ENCODE measurements at regions not wholly inside any gene's neighbourhood (a gene's known extent, or its start where the extent isn't known, plus 50 kb on each side); places are given as distances from the start of the nearest gene placed in this dataset.

GRCh38 chr6:10028222-10028621 lies 386.7 kb downstream of the TFAP2A start:
- DNase-seq = no peak

- DNase-seq = no peak
Measured at GRCh38 chr6:10019851-10020250, 395.0 kb downstream of the TFAP2A start.

- no peak for DNase-seq
Measured at GRCh38 chr6:10014557-10014956, 400.3 kb downstream of the TFAP2A start.

- DNase-seq = no peak
Measured at GRCh38 chr6:10000551-10000950, 414.3 kb downstream of the TFAP2A start.

- DNase-seq = no peak
Measured at GRCh38 chr6:9999796-10000195, 415.1 kb downstream of the TFAP2A start.

- no peak for DNase-seq
Measured at GRCh38 chr6:9986273-9986672, 428.6 kb downstream of the TFAP2A start.

- no peak for DNase-seq
Measured at GRCh38 chr6:9985481-9985880, 429.4 kb downstream of the TFAP2A start.

- DNase-seq = no peak
Measured at GRCh38 chr6:9984607-9985006, 430.3 kb downstream of the TFAP2A start.

- no peak for DNase-seq
Measured at GRCh38 chr6:9983168-9983567, 431.7 kb downstream of the TFAP2A start.

- DNase-seq = no peak
Measured at GRCh38 chr6:9982215-9982614, 432.7 kb downstream of the TFAP2A start.

- DNase-seq = no peak
Measured at GRCh38 chr6:9979996-9980395, 434.9 kb downstream of the TFAP2A start.

GRCh38 chr6:9978480-9978879 lies 436.4 kb downstream of the TFAP2A start:
- no peak for DNase-seq

GRCh38 chr6:9977411-9977810 lies 437.5 kb downstream of the TFAP2A start:
- no peak for DNase-seq

- no peak for DNase-seq
Measured at GRCh38 chr6:9961646-9962045, 453.2 kb downstream of the TFAP2A start.

GRCh38 chr6:9957215-9957759 lies 457.6 kb downstream of the TFAP2A start:
- no peak for DNase-seq

GRCh38 chr6:9948678-9949077 lies 466.2 kb downstream of the TFAP2A start:
- no peak for DNase-seq

GRCh38 chr6:9943986-9944385 lies 470.9 kb downstream of the TFAP2A start:
- DNase-seq = no peak

GRCh38 chr6:9943026-9943425 lies 471.8 kb downstream of the TFAP2A start:
- DNase-seq = no peak

GRCh38 chr6:9942131-9942530 lies 472.7 kb downstream of the TFAP2A start:
- no peak for DNase-seq

GRCh38 chr6:9938801-9939200 lies 476.1 kb downstream of the TFAP2A start:
- no peak for DNase-seq

GRCh38 chr6:9937031-9937763 lies 477.7 kb downstream of the TFAP2A start:
- no peak for DNase-seq

- no peak for DNase-seq
Measured at GRCh38 chr6:9936551-9936950, 478.3 kb downstream of the TFAP2A start.

GRCh38 chr6:9933677-9934076 lies 481.2 kb downstream of the TFAP2A start:
- no peak for DNase-seq

- DNase-seq = no peak
Measured at GRCh38 chr6:9927275-9927674, 487.6 kb downstream of the TFAP2A start.

- DNase-seq = no peak
Measured at GRCh38 chr6:9924971-9925370, 489.9 kb downstream of the TFAP2A start.
